Bronchial epithelial cell (primary cell): ENCODE measurements at regions not wholly inside any gene's neighbourhood (a gene's known extent, or its start where the extent isn't known, plus 50 kb on each side); places are given as distances from the start of the nearest gene placed in this dataset.

Source experiments
- DNase-seq: peaks from one replicate; pipeline ENCODE4 v3.0.0-alpha.2; 2010; ENCODE audit warnings: low read depth
- FAIRE-seq: peaks from 2 replicates; lab custom pipeline; 2011; peaks lifted over from hg19 to GRCh38; lab: Jason Lieb, UNC
- H3K27me3 ChIP-seq: 2 replicates; pipeline ENCODE4 v1.5.1; 2011; ENCODE audit warnings: low read length; ENCODE audit not compliant: control insufficient read depth, insufficient read depth
- H3K36me3 ChIP-seq: 2 replicates; pipeline ENCODE4 v1.5.1; 2011; ENCODE audit warnings: low read length; ENCODE audit not compliant: control insufficient read depth, insufficient read depth
- H3K4me3 ChIP-seq: 2 replicates; pipeline ENCODE4 v1.5.1; 2011; ENCODE audit warnings: mild to moderate bottlenecking, low read depth, low read length, control low read depth
- CTCF ChIP-seq: IDR thresholded peaks from 2 replicates; pipeline ENCODE4 v1.5.1; 2011; ENCODE audit warnings: mild to moderate bottlenecking, moderate library complexity, low read length, control low read depth, inconsistent platforms; ENCODE audit not compliant: insufficient read depth, severe bottlenecking

- Histone ChIP-seq H3K27me3 (no peaks in the 10 kb centered on the region), H3K4me3 (no peak overlapping the region), H3K36me3 (no peaks in the 10 kb centered on the region)
- peak; percentile 96 for FAIRE-seq
- DNase-seq = peak; percentile 89
- no peak for TF ChIP-seq CTCF
Measured at GRCh38 chr2:152920846-152921245, 202.4 kb downstream of the ARL6IP6 start.

GRCh38 chr2:152910970-152911369, 192.6 kb downstream of the ARL6IP6 start:
- TF ChIP-seq CTCF = no peak
- no peaks in the 10 kb centered on the region for H3K27me3 ChIP-seq
- H3K4me3 ChIP-seq = no peak overlapping the region
- no peaks in the 10 kb centered on the region for H3K36me3 ChIP-seq
- DNase-seq (no peak), FAIRE-seq (no peak)

- no peak for TF ChIP-seq CTCF
Measured at GRCh38 chr2:152907046-152907445, 188.6 kb downstream of the ARL6IP6 start.

GRCh38 chr2:152894051-152894450, 175.6 kb downstream of the ARL6IP6 start:
- Histone ChIP-seq H3K36me3 (no peaks in the 10 kb centered on the region), H3K4me3 (no peak overlapping the region), H3K27me3 (no peaks in the 10 kb centered on the region)
- FAIRE-seq (no peak), DNase-seq (no peak)
- no peak for TF ChIP-seq CTCF

More at GRCh38 chr2:152907046-152907445, 188.6 kb downstream of the ARL6IP6 start:
- Histone ChIP-seq H3K4me3 (no peak overlapping the region), H3K27me3 (no peaks in the 10 kb centered on the region), H3K36me3 (no peaks in the 10 kb centered on the region)
- no peak for FAIRE-seq
- no peak for DNase-seq

GRCh38 chr2:152890736-152891135, 172.3 kb downstream of the ARL6IP6 start:
- Histone ChIP-seq H3K4me3 (no peak overlapping the region), H3K27me3 (no peaks in the 10 kb centered on the region), H3K36me3 (no peaks in the 10 kb centered on the region)
- DNase-seq = no peak
- TF ChIP-seq CTCF = no peak
- no peak for FAIRE-seq

GRCh38 chr2:152883951-152884487, 165.6 kb downstream of the ARL6IP6 start:
- TF ChIP-seq CTCF = no peak
- Histone ChIP-seq H3K36me3 (no peaks in the 10 kb centered on the region), H3K4me3 (no peak overlapping the region), H3K27me3 (no peaks in the 10 kb centered on the region)
- FAIRE-seq (no peak), DNase-seq (no peak)
